Heart left ventricle (tissue), 16 donors: ENCODE measurements at regions not wholly inside any gene's neighbourhood (a gene's known extent, or its start where the extent isn't known, plus 50 kb on each side); places are given as distances from the start of the nearest gene placed in this dataset.

Source experiments
- ATAC-seq, 4 donors: fragments of 200-7000 bp; cut with Tn5 transposase; one replicate each; pipeline ENCODE4 v1.9.1; 2020 to 2022; ENCODE audit warnings: moderate library complexity in 4 of 4, mild to moderate bottlenecking in 3 of 4, moderate number of reproducible peaks in 1 of 4
- DNase-seq, 5 donors: peaks; one replicate each; pipeline ENCODE4 v3.0.0-alpha.2; 2020
- H3K27ac ChIP-seq, 12 donors: fragments of 200-600 bp; sonication (generic) in 4 of 12; one replicate each; pipeline versions ENCODE4 v1.5.0 to v1.8.0; 2016 to 2022; ENCODE audit warnings: mild to moderate bottlenecking in 2 of 12
- H3K27me3 ChIP-seq, 9 donors: fragments of 200-600 bp; sonication (generic) in 2 of 9; one replicate each; pipeline versions ENCODE4 v1.5.1 to v1.8.0; 2016 to 2022; ENCODE audit warnings: mild to moderate bottlenecking in 3 of 9
- H3K36me3 ChIP-seq, 9 donors: fragments of 200-600 bp; sonication (generic) in 2 of 9; one replicate each; pipeline versions ENCODE4 v1.5.0 to v1.8.0; 2018 to 2022; ENCODE audit warnings: mild to moderate bottlenecking in 2 of 9
- H3K4me1 ChIP-seq, 12 donors: fragments of 200-600 bp; sonication (generic) in 4 of 12; one replicate each; pipeline versions ENCODE4 v1.5.0 to v1.8.0; 2016 to 2022; ENCODE audit warnings: mild to moderate bottlenecking in 3 of 12
- H3K4me3 ChIP-seq, 12 donors: fragments of 200-600 bp; sonication (generic) in 4 of 12; one replicate each; pipeline versions ENCODE4 v1.5.0 to v1.8.0; 2017 to 2022; ENCODE audit warnings: mild to moderate bottlenecking in 9 of 12, moderate library complexity in 4 of 12
- H3K9me3 ChIP-seq, 12 donors: fragments of 200-600 bp; sonication (generic) in 4 of 12; one replicate each; pipeline versions ENCODE4 v1.5.0 to v1.8.0; 2016 to 2022; ENCODE audit warnings: mild to moderate bottlenecking in 1 of 12
- CTCF ChIP-seq, 12 donors: fragments of 200-600 bp; sonication (generic) in 4 of 12; IDR thresholded peaks; one replicate each; pipeline versions ENCODE4 v1.5.0 to v1.8.0; 2018 to 2022; ENCODE audit warnings: antibody characterized with exemption in 12 of 12, mild to moderate bottlenecking in 5 of 12
- POLR2A ChIP-seq, 2 donors: fragments of 450-650 bp; IDR thresholded peaks; one replicate each; pipeline ENCODE4 v1.6.1; 2017; ENCODE audit warnings: antibody characterized with exemption in 2 of 2, mild to moderate bottlenecking in 2 of 2, moderate library complexity in 2 of 2
- WGBS, 4 donors: extraction: QIAGEN DNeasy Blood & Tissue Kit in 2 of 4; methylation state at CpG; one replicate each; pipeline versions ENCODE4 v1.1.5 to v1.1.7; 2013 to 2018; 5-methylcytosine and 5-hydroxymethylcytosine counted together
- intact Hi-C, 10 donors: fragments of 100-400 bp; cut with DNase I; formaldehyde crosslinking; loops; one replicate each; pipeline versions ENCODE4 v1.11.1 to v1.14.2; 2022
- donor health status: ischemic (EF 13 %, LVEDD 7.1; RV severe dilation, severe dysfunction).
- donor health status: healthy with polysubstance abuse.
- donor health status: DM: no; HTN: yes; CAD: no.
- donor health status: DM: no; HTN: no; CAD: no.
- donor health status: ischemic (EF 25% LVEDD 6.9; RV normal size, moderate dysfunction).
- donor health status: ischemic (EF 25% LVEDD 5.7; RV mildly dilated, moderate dysfunction).
- donor health status: healthy.
- donor health status: DM: yes; HTN: yes; CAD: no.
- donor health status: ischemic (EF 35%, LVEDD 5.7; RV mildly dilated, moderate dysfunction).
- donor health status: nonischemic (EF 11% LVEDD 7.7; RV severe dilation, severe dysfunction).
- donor health status: DM: yes; HTN: yes; CAD: no.
- donor health status: PGD.
- donor health status: ischemic (EF 29% LVEDD 5.4; RV normal size, mild dysfunction).
- donor health status: nonischemic (EF 23%, LVEDD 6.1; RV moderate dilation, normal function).

- TF ChIP-seq CTCF (IDR thresholded peaks at IDR 0.05) (no peak), POLR2A (IDR thresholded peaks at IDR 0.05) (no peak)
- no peaks in the 10 kb centered on the region for H3K27me3 ChIP-seq
- no peaks in the 10 kb centered on the region for H3K36me3 ChIP-seq
- H3K9me3 ChIP-seq: peaks cover 0 to 4% (median 0%) of the 10 kb centered on the region in 12 donors
- WGBS, 4 donors: 71 to 82% (median 75%) methylated on average over 5 of the region's 5 CpGs
- ATAC-seq (no peak), DNase-seq (no peak)
- intact Hi-C loops: no loop called here
- H3K4me1 ChIP-seq: no peaks in the 10 kb centered on the region
- H3K4me3 ChIP-seq: no peak overlapping the region
- no peak overlapping the region for H3K27ac ChIP-seq
Measured at GRCh38 chr4:83870328-83870950, 334.5 kb downstream of the GPAT3 start.

- TF ChIP-seq CTCF (IDR thresholded peaks at IDR 0.05) (no peak), POLR2A (IDR thresholded peaks at IDR 0.05) (no peak)
- H3K27ac ChIP-seq: no peak overlapping the region
- peaks cover 0 to 4% (median 0%) of the 10 kb centered on the region in 12 donors for H3K9me3 ChIP-seq
- DNase-seq (no peak), ATAC-seq (no peak)
- no peaks in the 10 kb centered on the region for H3K36me3 ChIP-seq
- no peaks in the 10 kb centered on the region for H3K4me1 ChIP-seq
- WGBS, 4 donors: 45 to 53% (median 47%) methylated on average over 4 of the region's 4 CpGs
- intact Hi-C loops: no loop called here
- H3K27me3 ChIP-seq: no peaks in the 10 kb centered on the region
- H3K4me3 ChIP-seq: no peak overlapping the region
Measured at GRCh38 chr4:83866834-83867621, 331.1 kb downstream of the GPAT3 start.

- H3K27me3 ChIP-seq: no peaks in the 10 kb centered on the region
- DNase-seq (no peak), ATAC-seq (no peak)
- no peaks in the 10 kb centered on the region for H3K4me1 ChIP-seq
- no peak for TF ChIP-seq CTCF (IDR thresholded peaks at IDR 0.05)
- no peak for TF ChIP-seq POLR2A (IDR thresholded peaks at IDR 0.05)
- H3K36me3 ChIP-seq: no peaks in the 10 kb centered on the region
- intact Hi-C loops: no loop called here
- 55 to 64% (median 60%) methylated on average over 6 of the region's 6 CpGs for WGBS, 4 donors
- H3K27ac ChIP-seq: no peak overlapping the region
- H3K9me3 ChIP-seq: no peaks in the 10 kb centered on the region
- H3K4me3 ChIP-seq: no peak overlapping the region
Measured at GRCh38 chr4:83865417-83866150, 329.7 kb downstream of the GPAT3 start.
